Pancreas (tissue), 10 donors: ENCODE measurements at regions not wholly inside any gene's neighbourhood (a gene's known extent, or its start where the extent isn't known, plus 50 kb on each side); places are given as distances from the start of the nearest gene placed in this dataset.

Source experiments
- ATAC-seq, 4 donors: fragments of 200-7000 bp; cut with Tn5 transposase; one replicate each; pipeline versions ENCODE4 v1.8.0 to v1.9.1; 2020; ENCODE audit warnings: mild to moderate bottlenecking in 4 of 4, moderate library complexity in 4 of 4
- DNase-seq, 6 donors: peaks; one replicate each; pipeline ENCODE4 v3.0.0-alpha.2; 2020
- FAIRE-seq: peaks from 2 replicates; lab custom pipeline; 2012; peaks lifted over from hg19 to GRCh38; lab: Jason Lieb, UNC
- H3K27ac ChIP-seq, 4 donors: fragments of 200-600 bp; sonication (generic); 1 replicate in 3 of 4; 2 replicates in 1 of 4; pipeline versions ENCODE4 v1.5.0 to v1.8.0; 2020
- H3K27me3 ChIP-seq, 4 donors: fragments of 200-600 bp; one replicate each; pipeline ENCODE4 v1.8.0; 2021
- H3K36me3 ChIP-seq, 3 donors: fragments of 200-600 bp; sonication (generic) in 1 of 3; one replicate each; pipeline versions ENCODE4 v1.5.0 to v1.8.0; 2020 to 2021
- H3K4me1 ChIP-seq, 3 donors: fragments of 200-600 bp; one replicate each; pipeline ENCODE4 v1.8.0; 2021
- H3K4me3 ChIP-seq, 4 donors: fragments of 200-600 bp; sonication (generic) in 2 of 4; one replicate each; pipeline versions ENCODE4 v1.5.0 to v1.8.0; 2020 to 2021
- H3K9me3 ChIP-seq, 4 donors: fragments of 200-600 bp; one replicate each; pipeline ENCODE4 v1.8.0; 2021
- WGBS, 2 donors: extraction: QIAGEN DNeasy Blood & Tissue Kit; methylation state at CpG; one replicate each; pipeline ENCODE4 v1.1.7; 2013; 5-methylcytosine and 5-hydroxymethylcytosine counted together
- intact Hi-C, 3 donors: fragments of 100-400 bp; cut with DNase I; formaldehyde crosslinking; loops; one replicate each; pipeline versions ENCODE4 v1.11.1 to v1.14.2; 2022
- TF ChIP-seq, protein P1 (sequence below), 4 donors: fragments of 200-600 bp; sonication (generic) in 3 of 4; IDR thresholded peaks; one replicate each; pipeline versions ENCODE4 v1.5.0 to v1.8.0; 2021; ENCODE audit warnings: antibody characterized with exemption in 4 of 4
- donor health status: healthy with polysubstance abuse.
- donor health status: DM: no; HTN: no; CAD: no; lungs with moderate emphysema.
- donor health status: DM: no; HTN: no; CAD: no.
- donor health status: control.
- donor health status: control.
- donor health status: Bipolar disorder and iron deficiency.
- donor health status: DM: yes; HTN: yes; CAD: no.
- donor health status: DM: no; HTN: no; CAD: no.
- donor health status: DM: no; HTN: no; CAD: no.
- donor health status: DM: yes; HTN: yes; CAD: no.

DNA sequence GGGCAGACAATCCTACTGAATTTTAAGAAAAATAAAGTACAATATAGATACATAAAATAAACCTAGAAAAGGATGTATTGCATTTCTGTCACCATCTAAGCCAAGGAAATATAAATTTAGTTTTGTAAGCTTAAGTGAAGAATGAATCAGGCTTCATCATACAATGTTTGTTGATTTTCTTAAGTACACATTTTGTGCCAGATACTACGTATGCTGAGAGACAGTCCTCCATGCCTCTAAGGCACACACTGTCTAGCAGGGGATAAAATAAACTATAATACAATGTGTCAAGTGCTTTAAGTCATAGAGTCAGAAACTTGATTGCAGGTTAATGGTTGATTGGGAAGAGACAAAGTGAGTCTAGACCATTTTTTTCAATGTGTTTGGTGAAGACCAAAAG is 465.7 kb downstream of the TBC1D4 start:
- DNase-seq (no peak), FAIRE-seq (no peak), ATAC-seq (no peak)
- no peak overlapping the region for H3K4me3 ChIP-seq
- H3K36me3 ChIP-seq, result no peaks in the 10 kb centered on the region
- no peaks in the 10 kb centered on the region for H3K4me1 ChIP-seq
- 40 to 50% methylated on average over 1 of the region's 1 CpG for WGBS, 2 donors
- intact Hi-C loops, result no loop called here
- H3K27ac ChIP-seq, result no peak overlapping the region
- TF ChIP-seq, protein P1, sequence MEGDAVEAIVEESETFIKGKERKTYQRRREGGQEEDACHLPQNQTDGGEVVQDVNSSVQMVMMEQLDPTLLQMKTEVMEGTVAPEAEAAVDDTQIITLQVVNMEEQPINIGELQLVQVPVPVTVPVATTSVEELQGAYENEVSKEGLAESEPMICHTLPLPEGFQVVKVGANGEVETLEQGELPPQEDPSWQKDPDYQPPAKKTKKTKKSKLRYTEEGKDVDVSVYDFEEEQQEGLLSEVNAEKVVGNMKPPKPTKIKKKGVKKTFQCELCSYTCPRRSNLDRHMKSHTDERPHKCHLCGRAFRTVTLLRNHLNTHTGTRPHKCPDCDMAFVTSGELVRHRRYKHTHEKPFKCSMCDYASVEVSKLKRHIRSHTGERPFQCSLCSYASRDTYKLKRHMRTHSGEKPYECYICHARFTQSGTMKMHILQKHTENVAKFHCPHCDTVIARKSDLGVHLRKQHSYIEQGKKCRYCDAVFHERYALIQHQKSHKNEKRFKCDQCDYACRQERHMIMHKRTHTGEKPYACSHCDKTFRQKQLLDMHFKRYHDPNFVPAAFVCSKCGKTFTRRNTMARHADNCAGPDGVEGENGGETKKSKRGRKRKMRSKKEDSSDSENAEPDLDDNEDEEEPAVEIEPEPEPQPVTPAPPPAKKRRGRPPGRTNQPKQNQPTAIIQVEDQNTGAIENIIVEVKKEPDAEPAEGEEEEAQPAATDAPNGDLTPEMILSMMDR (IDR thresholded peaks at IDR 0.05), result no peak
- no peaks in the 10 kb centered on the region for H3K27me3 ChIP-seq
- H3K9me3 ChIP-seq, result no peaks in the 10 kb centered on the region

DNA sequence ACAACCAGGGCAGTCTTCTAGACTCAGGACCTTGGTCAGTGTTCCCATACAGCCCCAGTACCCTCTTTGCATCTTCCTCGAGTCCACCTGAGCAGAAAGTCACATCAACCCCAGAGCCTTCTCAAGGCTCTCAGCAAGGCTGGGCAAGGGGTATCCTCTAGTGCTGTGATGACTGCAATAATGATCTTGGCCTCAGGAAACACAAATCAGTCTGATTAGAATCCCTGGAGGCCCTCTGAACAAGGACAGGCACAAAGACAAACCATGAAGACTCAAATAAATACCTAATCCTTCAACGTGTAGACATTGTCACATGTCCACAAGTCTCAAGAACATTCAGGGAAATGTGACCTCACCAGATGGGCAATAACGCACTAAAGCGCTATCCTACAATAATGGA is 468.2 kb downstream of the TBC1D4 start:
- intact Hi-C loops, result no loop called here
- no peak for FAIRE-seq
- no peak for ATAC-seq

DNA sequence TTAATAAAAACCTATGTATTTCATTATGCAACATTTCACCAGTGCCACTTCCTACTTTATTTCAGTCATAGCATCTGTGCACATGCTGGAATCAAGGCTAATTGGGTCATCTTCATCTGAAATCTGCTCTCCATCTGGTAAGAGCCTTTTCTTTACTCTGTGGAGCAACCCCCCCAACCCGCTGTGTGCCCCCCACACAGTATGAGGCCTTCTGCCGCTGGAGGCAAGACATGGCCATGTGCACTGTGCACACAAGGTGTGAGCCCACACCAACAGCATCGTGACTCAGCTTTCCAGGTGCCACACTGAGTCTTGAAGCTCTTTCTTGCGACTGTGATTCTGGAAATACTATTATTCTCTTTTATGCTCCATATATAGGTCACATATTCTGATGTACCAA is 471.0 kb downstream of the TBC1D4 start:
- no peak for ATAC-seq
- intact Hi-C loops, result no loop called here
- DNase-seq, result no peak
- TF ChIP-seq, protein P1 (IDR thresholded peaks at IDR 0.05), result no peak
- no peaks in the 10 kb centered on the region for H3K27me3 ChIP-seq
- H3K4me1 ChIP-seq, result no peaks in the 10 kb centered on the region
- H3K4me3 ChIP-seq, result no peak overlapping the region
- WGBS, 2 donors, result 68 to 79% methylated on average over 4 of the region's 4 CpGs
- FAIRE-seq, result no peak
- H3K9me3 ChIP-seq, result no peaks in the 10 kb centered on the region
- no peaks in the 10 kb centered on the region for H3K36me3 ChIP-seq
- no peak overlapping the region for H3K27ac ChIP-seq

More for the DNA sequence above, 468.2 kb downstream of the TBC1D4 start:
- H3K9me3 ChIP-seq, result no peaks in the 10 kb centered on the region
- H3K27me3 ChIP-seq, result no peaks in the 10 kb centered on the region
- no peak for DNase-seq
- WGBS, 2 donors, result 69 to 81% methylated on average over 4 of the region's 4 CpGs
- no peak overlapping the region for H3K27ac ChIP-seq
- no peaks in the 10 kb centered on the region for H3K4me1 ChIP-seq
- no peaks in the 10 kb centered on the region for H3K36me3 ChIP-seq
- H3K4me3 ChIP-seq, result no peak overlapping the region
- TF ChIP-seq, protein P1 (IDR thresholded peaks at IDR 0.05), result no peak

DNA sequence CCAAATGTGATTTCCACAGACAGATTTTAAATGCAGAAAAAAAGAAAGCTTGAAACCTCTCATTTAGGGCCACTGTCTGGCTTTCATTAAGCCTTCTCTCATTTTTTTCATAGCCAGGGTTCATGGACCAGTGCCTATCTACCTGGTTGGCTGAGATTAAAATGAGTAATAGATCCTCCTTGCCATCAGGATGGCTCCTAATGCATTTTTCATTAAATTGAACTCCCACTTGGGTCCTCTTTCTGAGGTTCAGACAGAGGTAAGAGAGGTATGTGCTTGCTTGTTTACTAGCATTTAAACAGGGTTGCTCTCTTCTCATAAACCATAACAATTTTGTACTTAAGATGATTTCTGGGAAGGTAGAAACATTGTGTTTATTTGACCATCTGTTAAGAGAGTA is 473.0 kb downstream of the TBC1D4 start:
- intact Hi-C loops, result no loop called here

DNA sequence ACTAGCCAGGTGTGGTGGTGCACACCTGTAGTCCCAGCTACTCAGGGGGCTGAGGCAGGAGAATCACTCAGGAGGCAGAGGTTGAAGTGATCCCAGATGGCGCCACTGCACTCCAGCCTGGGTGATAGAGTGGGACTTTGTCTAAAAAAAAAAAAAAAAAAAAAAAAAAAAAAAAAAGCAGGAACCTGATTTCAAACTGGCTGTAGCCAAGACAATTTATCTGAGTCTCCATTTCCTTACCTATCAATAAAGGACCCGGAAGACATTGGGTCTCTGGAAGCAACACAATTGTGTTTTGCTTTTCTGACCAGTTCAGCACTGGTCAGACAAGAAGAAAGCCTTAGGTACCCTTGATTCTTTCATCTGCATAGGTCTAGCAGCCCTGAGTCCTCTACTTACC is 491.0 kb downstream of the TBC1D4 start:
- H3K4me3 ChIP-seq, result no peak overlapping the region
- H3K27ac ChIP-seq, result no peak overlapping the region
- DNase-seq (no peak), ATAC-seq (no peak), FAIRE-seq (no peak)
- TF ChIP-seq, protein P1 (IDR thresholded peaks at IDR 0.05), result no peak
- no peaks in the 10 kb centered on the region for H3K27me3 ChIP-seq
- intact Hi-C loops, result no loop called here
- WGBS, 2 donors, result 62 to 90% methylated on average over 2 of the region's 2 CpGs
- no peaks in the 10 kb centered on the region for H3K9me3 ChIP-seq
- no peaks in the 10 kb centered on the region for H3K36me3 ChIP-seq
- H3K4me1 ChIP-seq, result no peaks in the 10 kb centered on the region

More for the DNA sequence above, 473.0 kb downstream of the TBC1D4 start:
- FAIRE-seq (no peak), ATAC-seq (no peak), DNase-seq (no peak)
- Histone ChIP-seq H3K4me3 (no peak overlapping the region), H3K9me3 (no peaks in the 10 kb centered on the region), H3K4me1 (no peaks in the 10 kb centered on the region), H3K27ac (no peak overlapping the region), H3K27me3 (no peaks in the 10 kb centered on the region), H3K36me3 (no peaks in the 10 kb centered on the region)
- TF ChIP-seq, protein P1 (IDR thresholded peaks at IDR 0.05), result no peak
